Colon (tissue), 2 donors: ENCODE measurements at regions not wholly inside any gene's neighbourhood (a gene's known extent, or its start where the extent isn't known, plus 50 kb on each side); places are given as distances from the start of the nearest gene placed in this dataset.

ENCODE experiments used
- FAIRE-seq: peaks from 2 replicates; lab custom pipeline; 2012; peaks lifted over from hg19 to GRCh38; lab: Jason Lieb, UNC
- donor health status: control.
- donor health status: control.

- FAIRE-seq, result no peak
These were observed 1124.8 kb downstream of the LRFN5 start for GRCh38 chr14:42731480-42731879.

DNA sequence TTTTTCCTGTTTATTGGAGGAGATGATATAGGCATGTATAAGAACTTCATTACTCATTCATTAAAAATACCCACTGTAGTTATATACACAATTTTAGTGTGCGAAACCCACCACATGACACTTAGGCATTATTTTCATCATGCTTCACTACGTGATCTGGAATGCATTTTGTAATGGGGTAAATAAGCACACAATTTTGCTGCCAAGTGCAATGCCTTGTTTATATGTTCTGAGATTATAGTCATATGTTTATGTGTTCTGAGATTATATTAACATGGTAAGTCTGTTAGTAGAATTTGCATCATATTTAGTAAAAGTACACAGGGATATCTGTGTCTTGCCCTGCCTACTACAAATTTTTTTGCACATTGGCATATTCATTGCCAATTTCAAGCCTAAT, 1123.0 kb downstream of the LRFN5 start:
- FAIRE-seq, result no peak

- FAIRE-seq, result no peak
These were observed 1112.7 kb downstream of the LRFN5 start for GRCh38 chr14:42719391-42719790.

DNA sequence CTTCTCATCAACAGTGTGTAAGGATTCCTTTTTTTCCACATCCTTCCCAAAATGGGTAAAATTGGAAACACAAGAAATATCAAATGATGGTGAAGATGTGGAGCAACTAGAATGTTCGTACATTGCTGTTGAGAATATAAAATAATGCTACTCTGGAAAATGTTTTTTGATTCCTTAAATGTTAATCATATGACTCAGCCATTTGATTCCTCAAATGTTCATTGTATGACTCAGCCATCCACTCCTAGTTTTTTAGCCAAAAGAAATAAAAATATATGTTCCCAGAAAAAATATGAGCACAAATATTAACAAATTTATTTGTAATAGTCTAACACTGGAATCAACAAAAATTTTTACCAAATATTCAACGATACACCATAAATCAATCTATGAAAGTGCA, 1108.6 kb downstream of the LRFN5 start:
- no peak for FAIRE-seq

DNA sequence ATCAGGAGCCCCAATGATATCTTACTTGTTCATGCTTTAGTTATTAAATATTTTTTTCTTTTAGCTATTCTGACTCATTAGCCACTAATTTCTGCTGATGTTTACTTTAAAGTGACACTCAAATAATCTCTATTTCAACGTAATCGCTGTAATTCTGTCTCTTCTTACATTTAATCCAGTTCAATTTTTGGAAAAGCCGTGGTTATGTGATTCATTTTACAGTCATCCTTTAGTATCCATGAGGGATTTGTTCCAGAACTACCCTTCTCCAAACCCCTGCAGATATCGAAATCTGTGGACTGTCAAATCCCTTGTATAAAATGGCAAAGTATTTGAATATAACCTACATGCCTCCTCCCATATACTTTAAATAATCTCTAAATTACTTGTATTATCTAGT, 1103.4 kb downstream of the LRFN5 start:
- no peak for FAIRE-seq

DNA sequence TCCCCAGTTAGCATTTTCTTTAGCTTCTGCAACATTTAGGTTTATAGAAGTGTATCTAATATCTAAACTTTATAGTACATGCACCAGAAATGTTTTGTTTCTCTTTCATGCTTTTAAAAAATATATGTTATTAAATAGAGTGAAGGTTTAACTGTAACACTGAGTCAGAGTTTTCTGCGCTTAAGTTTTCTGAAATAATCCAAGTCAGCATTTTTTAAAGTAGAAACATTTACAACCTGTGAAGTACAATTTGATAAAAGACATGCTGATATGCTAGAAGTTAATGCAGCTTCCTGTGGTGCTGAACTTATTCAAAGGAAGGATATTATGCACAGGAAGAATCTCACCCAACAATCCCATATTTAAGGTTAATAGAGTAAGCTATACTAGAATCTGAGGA, 1096.8 kb downstream of the LRFN5 start:
- FAIRE-seq, result no peak

GRCh38 chr14:42687421-42687820, 1080.7 kb downstream of the LRFN5 start:
- FAIRE-seq, result no peak

- no peak for FAIRE-seq
These were observed 1077.0 kb downstream of the LRFN5 start for GRCh38 chr14:42683707-42684106.

- FAIRE-seq, result no peak
These were observed 1070.0 kb downstream of the LRFN5 start for GRCh38 chr14:42676636-42677035.

DNA sequence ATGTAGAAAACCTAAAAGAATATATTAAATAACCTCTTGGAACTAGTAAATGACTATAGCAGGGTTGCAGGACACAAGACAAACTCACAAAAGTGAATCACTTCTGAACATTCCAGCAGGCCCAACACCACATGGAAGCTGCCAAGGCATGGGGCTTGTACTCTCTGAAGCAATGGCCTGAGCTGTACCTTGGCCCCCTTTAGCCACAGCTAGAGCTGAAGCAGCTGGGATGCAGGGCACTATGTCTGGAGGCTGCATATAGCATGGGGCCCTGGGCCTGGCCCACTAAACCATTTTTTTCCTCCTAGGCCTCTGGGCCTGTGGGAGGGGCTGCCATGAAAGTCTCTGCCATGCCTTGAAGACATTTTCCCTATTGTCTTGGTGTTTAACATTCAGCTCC, 1067.3 kb downstream of the LRFN5 start:
- FAIRE-seq, result no peak

- FAIRE-seq, result no peak
These were observed 1065.0 kb downstream of the LRFN5 start for GRCh38 chr14:42671636-42672035.

GRCh38 chr14:42665083-42665482, 1058.4 kb downstream of the LRFN5 start:
- FAIRE-seq, result no peak

DNA sequence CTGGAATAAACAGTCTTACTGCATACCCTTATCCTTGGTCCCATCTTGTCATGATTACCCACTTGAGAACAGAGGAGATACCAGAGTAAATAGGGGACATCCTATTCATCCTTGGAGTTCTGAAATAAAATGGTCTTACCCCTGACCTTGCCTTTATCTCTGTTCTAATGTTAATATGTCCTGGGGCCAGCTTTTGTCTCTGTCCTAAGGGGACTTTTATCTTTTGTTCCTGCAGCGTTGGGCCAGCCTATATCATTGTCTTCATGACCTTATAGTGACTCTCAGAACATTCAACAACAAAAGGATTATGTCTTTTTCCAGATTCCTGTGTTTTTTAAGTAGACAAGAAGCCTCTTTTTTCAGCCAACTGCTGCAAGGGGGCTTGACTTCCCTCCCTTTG, 1057.5 kb downstream of the LRFN5 start:
- FAIRE-seq, result no peak

- no peak for FAIRE-seq
These were observed 1048.0 kb downstream of the LRFN5 start for GRCh38 chr14:42654707-42655106.

DNA sequence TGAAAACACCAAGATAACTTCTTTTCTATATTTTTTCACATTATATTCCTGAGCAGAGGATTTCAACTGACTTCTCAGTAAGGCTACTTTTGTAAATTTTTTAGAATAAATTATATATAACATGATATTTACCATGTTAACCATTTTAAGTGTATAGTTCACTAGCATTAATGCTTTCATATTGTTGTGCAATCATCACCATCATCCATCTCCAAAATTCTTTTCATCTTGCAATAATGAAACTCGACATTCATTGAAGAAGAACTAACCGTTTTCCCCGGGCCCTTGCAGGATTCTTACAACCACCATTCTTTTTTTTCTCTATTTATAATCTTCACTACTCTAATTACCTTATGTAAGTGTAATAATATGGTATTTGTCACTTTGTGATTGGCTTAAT, 1036.1 kb downstream of the LRFN5 start:
- FAIRE-seq, result no peak

GRCh38 chr14:42633504-42634095, 1026.9 kb downstream of the LRFN5 start:
- no peak for FAIRE-seq

GRCh38 chr14:42629553-42629952, 1022.9 kb downstream of the LRFN5 start:
- no peak for FAIRE-seq

GRCh38 chr14:42628602-42629001, 1021.9 kb downstream of the LRFN5 start:
- no peak for FAIRE-seq

GRCh38 chr14:42626986-42627385, 1020.3 kb downstream of the LRFN5 start:
- FAIRE-seq, result peak; percentile 33

DNA sequence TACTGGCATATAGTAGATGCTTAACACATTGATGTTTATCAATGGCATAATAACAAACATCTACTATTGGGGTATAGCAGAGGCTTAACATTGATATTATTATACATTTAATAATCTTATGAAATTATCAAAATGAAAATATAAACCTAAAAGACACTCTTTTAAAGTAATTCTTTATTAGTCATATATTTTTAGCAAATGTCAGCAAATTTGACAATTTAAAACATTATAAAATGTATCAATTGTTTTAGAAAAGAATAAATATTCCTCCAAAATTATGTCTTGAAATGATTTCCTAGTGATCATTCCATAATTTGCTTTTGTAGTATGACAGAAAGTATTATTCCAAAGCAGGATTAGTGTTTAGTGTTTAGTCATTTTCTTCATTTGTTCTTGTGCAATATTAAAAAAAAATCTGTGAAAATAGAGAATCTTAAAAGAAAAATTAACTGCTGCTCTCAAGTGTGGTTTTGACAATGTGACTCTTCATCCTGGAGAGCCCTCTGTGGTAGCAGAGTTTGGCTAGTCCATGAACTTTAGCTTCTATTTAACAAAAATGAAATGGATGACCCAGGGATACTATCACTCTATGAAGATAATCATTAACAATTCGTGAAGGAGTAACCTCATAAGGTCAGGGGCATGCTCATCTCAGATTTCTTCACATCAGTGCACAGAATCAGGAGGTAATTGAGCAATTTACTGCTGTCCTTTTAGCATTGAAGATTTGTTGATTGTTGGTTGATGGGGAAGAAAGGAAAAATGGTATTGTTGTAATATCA, 1018.5 kb downstream of the LRFN5 start:
- FAIRE-seq, result peak; percentile 5

- no peak for FAIRE-seq
These were observed 1010.3 kb downstream of the LRFN5 start for GRCh38 chr14:42617005-42617404.

- FAIRE-seq, result no peak
These were observed 1000.2 kb downstream of the LRFN5 start for GRCh38 chr14:42606839-42607238.

DNA sequence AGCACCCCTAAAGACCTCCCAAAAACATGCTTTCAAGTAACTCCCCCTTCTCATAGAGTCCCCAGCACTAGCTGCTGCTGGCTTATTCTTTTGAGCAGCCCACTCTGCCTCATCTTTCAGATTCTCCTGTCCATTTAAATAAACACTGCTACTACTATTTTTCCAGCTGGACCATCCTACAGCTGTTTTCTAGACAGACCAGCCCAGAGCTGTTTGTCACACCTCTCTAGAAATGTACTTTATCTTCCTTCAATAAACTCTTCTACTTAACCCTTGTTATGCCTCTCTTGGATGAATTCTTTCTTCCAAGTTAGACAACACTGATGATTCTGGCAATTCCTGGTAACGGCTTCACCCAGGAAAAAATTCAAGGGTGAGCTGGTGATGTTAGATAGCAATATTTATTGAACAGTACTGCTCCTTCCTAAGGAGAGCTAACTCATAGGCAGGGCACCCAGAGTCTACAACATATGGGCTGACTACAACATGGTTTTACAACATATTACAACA, 995.7 kb downstream of the LRFN5 start:
- no peak for FAIRE-seq

DNA sequence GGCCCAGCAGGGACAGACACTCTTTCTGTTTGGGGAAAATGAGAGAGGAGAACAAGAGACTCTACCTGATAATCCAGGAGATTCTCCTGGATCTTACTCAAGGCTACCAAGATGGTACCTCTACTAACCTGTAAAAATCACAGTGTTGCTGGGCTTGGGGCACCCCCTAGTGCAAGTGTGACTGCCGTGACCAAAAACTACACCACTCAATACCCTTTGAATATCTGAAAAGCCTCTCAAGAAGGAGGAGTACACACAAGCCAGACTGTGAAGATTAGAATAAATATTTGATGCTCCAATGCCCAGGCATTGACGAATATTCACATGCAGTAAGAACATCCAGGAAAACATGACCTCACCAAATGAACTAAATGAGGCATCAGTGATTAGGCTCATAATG, 965.4 kb downstream of the LRFN5 start:
- no peak for FAIRE-seq
